ENCODE measurements at regions not wholly inside any gene's neighbourhood (a gene's known extent, or its start where the extent isn't known, plus 50 kb on each side); places are given as distances from the start of the nearest gene placed in this dataset.
"Not testable (repeated sequence)": the region's sequence is repeated elsewhere in the genome, so short reads cannot be mapped to it uniquely, and the experiment has no call there.

- Mint-ChIP-seq H3K4me3 (ENCODE audit: unreplicated experiment) (no peak overlapping the region), H3K9me3 (ENCODE audit: unreplicated experiment) (peaks cover 3% of the 10 kb centered on the region), H3K4me1 (ENCODE audit: low read depth, unreplicated experiment) (no peaks in the 10 kb centered on the region)
These were observed 534.8 kb upstream of the HTR2C start for GRCh38 chrX:114049063-114049462.

GRCh38 chrX:114047558-114047957 lies 536.3 kb upstream of the HTR2C start:
- H3K9me3 Mint-ChIP-seq (ENCODE audit: unreplicated experiment), result peaks cover 3% of the 10 kb centered on the region
- no peak overlapping the region for H3K4me3 Mint-ChIP-seq (ENCODE audit: unreplicated experiment)
- no peak overlapping the region for H3K27ac Mint-ChIP-seq (ENCODE audit: unreplicated experiment)
- no peak for DNase-seq
- H3K36me3 Mint-ChIP-seq (ENCODE audit: unreplicated experiment), result no peaks in the 10 kb centered on the region
- H3K4me1 Mint-ChIP-seq (ENCODE audit: low read depth, unreplicated experiment), result no peaks in the 10 kb centered on the region
- no peak for TF ChIP-seq CTCF (IDR thresholded peaks at IDR 0.05; ENCODE audit: partially characterized antibody, unreplicated experiment)
- no peaks in the 10 kb centered on the region for H3K27me3 Mint-ChIP-seq (ENCODE audit: unreplicated experiment)

More at GRCh38 chrX:114049063-114049462, 534.8 kb upstream of the HTR2C start:
- no peak for DNase-seq
- Mint-ChIP-seq H3K27ac (ENCODE audit: unreplicated experiment) (no peak overlapping the region), H3K27me3 (ENCODE audit: unreplicated experiment) (no peaks in the 10 kb centered on the region), H3K36me3 (ENCODE audit: unreplicated experiment) (no peaks in the 10 kb centered on the region)
- TF ChIP-seq CTCF (IDR thresholded peaks at IDR 0.05; ENCODE audit: partially characterized antibody, unreplicated experiment), result no peak

- no peak for DNase-seq
- H3K9me3 Mint-ChIP-seq (ENCODE audit: unreplicated experiment), result peaks cover 3% of the 10 kb centered on the region
- no peaks in the 10 kb centered on the region for H3K4me1 Mint-ChIP-seq (ENCODE audit: low read depth, unreplicated experiment)
- H3K27ac Mint-ChIP-seq (ENCODE audit: unreplicated experiment), result no peak overlapping the region
- no peaks in the 10 kb centered on the region for H3K36me3 Mint-ChIP-seq (ENCODE audit: unreplicated experiment)
- no peak for TF ChIP-seq CTCF (IDR thresholded peaks at IDR 0.05; ENCODE audit: partially characterized antibody, unreplicated experiment)
- H3K27me3 Mint-ChIP-seq (ENCODE audit: unreplicated experiment), result no peaks in the 10 kb centered on the region
- H3K4me3 Mint-ChIP-seq (ENCODE audit: unreplicated experiment), result no peak overlapping the region
These were observed 537.1 kb upstream of the HTR2C start for GRCh38 chrX:114046695-114047279.

GRCh38 chrX:114041470-114041869 lies 542.4 kb upstream of the HTR2C start:
- H3K4me3 Mint-ChIP-seq (ENCODE audit: unreplicated experiment); H3K36me3 Mint-ChIP-seq (ENCODE audit: unreplicated experiment); DNase-seq; H3K9me3 Mint-ChIP-seq (ENCODE audit: unreplicated experiment); H3K4me1 Mint-ChIP-seq (ENCODE audit: low read depth, unreplicated experiment); H3K27ac Mint-ChIP-seq (ENCODE audit: unreplicated experiment); H3K27me3 Mint-ChIP-seq (ENCODE audit: unreplicated experiment): not testable (repeated sequence)

- DNase-seq; H3K4me3 Mint-ChIP-seq (ENCODE audit: unreplicated experiment); H3K27ac Mint-ChIP-seq (ENCODE audit: unreplicated experiment): not testable (repeated sequence)
These were observed 543.1 kb upstream of the HTR2C start for GRCh38 chrX:114040661-114041269.

GRCh38 chrX:114040111-114040510 lies 543.8 kb upstream of the HTR2C start:
- H3K4me3 Mint-ChIP-seq (ENCODE audit: unreplicated experiment); H3K36me3 Mint-ChIP-seq (ENCODE audit: unreplicated experiment); H3K27me3 Mint-ChIP-seq (ENCODE audit: unreplicated experiment); DNase-seq; H3K4me1 Mint-ChIP-seq (ENCODE audit: low read depth, unreplicated experiment); H3K27ac Mint-ChIP-seq (ENCODE audit: unreplicated experiment); H3K9me3 Mint-ChIP-seq (ENCODE audit: unreplicated experiment): not testable (repeated sequence)

More at GRCh38 chrX:114040661-114041269, 543.1 kb upstream of the HTR2C start:
- H3K36me3 Mint-ChIP-seq (ENCODE audit: unreplicated experiment); H3K9me3 Mint-ChIP-seq (ENCODE audit: unreplicated experiment); H3K4me1 Mint-ChIP-seq (ENCODE audit: low read depth, unreplicated experiment); H3K27me3 Mint-ChIP-seq (ENCODE audit: unreplicated experiment): not testable (repeated sequence)
